ENCODE measurements at regions not wholly inside any gene's neighbourhood (a gene's known extent, or its start where the extent isn't known, plus 50 kb on each side); places are given as distances from the start of the nearest gene placed in this dataset.

- H3K9me3 ChIP-seq = no peaks in the 10 kb centered on the region
- H3K4me3 ChIP-seq = no peak overlapping the region
- no peak overlapping the region for H3K27ac ChIP-seq (replicated peaks in 1 of 4)
- DNase-seq (ENCODE audit: extremely low spot score) = no peak
- intact Hi-C loops (cut with DNase I) = no loop called here
- TF ChIP-seq CTCF (IDR thresholded peaks at IDR 0.05) (no peak), POLR2A (IDR thresholded peaks at IDR 0.05; ENCODE audit: low read depth) (no peak), EP300 (IDR thresholded peaks at IDR 0.05) (no peak), POLR2AphosphoS5 (IDR thresholded peaks at IDR 0.05) (no peak)
- H3K36me3 ChIP-seq = no peaks in the 10 kb centered on the region
- H3K27me3 ChIP-seq = no peaks in the 10 kb centered on the region
- 81% methylated on average over 5 of the region's 5 CpGs for WGBS
- H3K4me1 ChIP-seq = peaks cover 0 to 8% (median 2%) of the 10 kb centered on the region in 4 donors
Measured at GRCh38 chr6:164013480-164014208, 599.1 kb downstream of the QKI start.

- Histone ChIP-seq H3K27ac (replicated peaks in 1 of 4) (no peak overlapping the region), H3K4me1 (peaks cover 0 to 8% (median 2%) of the 10 kb centered on the region in 4 donors), H3K9me3 (no peaks in the 10 kb centered on the region), H3K27me3 (no peaks in the 10 kb centered on the region), H3K36me3 (no peaks in the 10 kb centered on the region), H3K4me3 (no peak overlapping the region)
- intact Hi-C loops (cut with DNase I) = no loop called here
- WGBS = 80% methylated on average over 2 of the region's 2 CpGs
- no peak for DNase-seq (ENCODE audit: extremely low spot score)
- no peak for TF ChIP-seq POLR2AphosphoS5 (IDR thresholded peaks at IDR 0.05)
- TF ChIP-seq CTCF (IDR thresholded peaks at IDR 0.05) = no peak
- no peak for TF ChIP-seq POLR2A (IDR thresholded peaks at IDR 0.05; ENCODE audit: low read depth)
- TF ChIP-seq EP300 (IDR thresholded peaks at IDR 0.05) = no peak
Measured at GRCh38 chr6:164011321-164011720, 596.8 kb downstream of the QKI start.

GRCh38 chr6:164010441-164011103 is 596.1 kb downstream of the QKI start:
- no peak overlapping the region for H3K27ac ChIP-seq (replicated peaks in 1 of 4)

DNA sequence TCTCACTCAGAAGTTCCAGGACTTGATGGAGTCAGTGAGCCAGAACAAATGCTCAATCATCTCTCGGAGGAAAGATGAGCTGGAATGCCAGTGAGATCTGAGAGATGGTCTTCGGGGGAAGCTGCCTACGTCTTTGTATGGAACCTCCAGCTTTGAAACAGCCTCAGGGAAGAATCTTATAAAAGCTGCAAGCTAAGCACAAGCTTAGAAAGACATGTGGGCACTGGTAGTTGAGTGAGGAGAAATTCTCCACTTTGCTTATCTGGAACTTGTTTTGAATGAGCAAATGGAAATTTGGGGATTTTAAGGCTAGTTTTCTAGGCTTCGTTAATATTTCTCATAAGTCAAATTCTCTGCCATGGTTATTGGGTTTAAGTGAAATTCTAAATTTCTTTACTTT is 594.4 kb downstream of the QKI start:
- WGBS = 82% methylated on average over 4 of the region's 4 CpGs
- Histone ChIP-seq H3K27me3 (no peaks in the 10 kb centered on the region), H3K4me3 (no peak overlapping the region), H3K27ac (replicated peaks in 1 of 4) (no peak overlapping the region), H3K36me3 (no peaks in the 10 kb centered on the region), H3K9me3 (no peaks in the 10 kb centered on the region), H3K4me1 (peaks cover 0 to 8% (median 2%) of the 10 kb centered on the region in 4 donors)
- TF ChIP-seq CTCF (IDR thresholded peaks at IDR 0.05) = no peak
- TF ChIP-seq POLR2A (IDR thresholded peaks at IDR 0.05; ENCODE audit: low read depth) = no peak
- intact Hi-C loops (cut with DNase I) = no loop called here
- no peak for DNase-seq (ENCODE audit: extremely low spot score)

More at GRCh38 chr6:164010441-164011103, 596.1 kb downstream of the QKI start:
- Histone ChIP-seq H3K27me3 (no peaks in the 10 kb centered on the region), H3K36me3 (no peaks in the 10 kb centered on the region), H3K4me1 (peaks cover 0 to 8% (median 2%) of the 10 kb centered on the region in 4 donors), H3K9me3 (no peaks in the 10 kb centered on the region), H3K4me3 (no peak overlapping the region)
- DNase-seq (ENCODE audit: extremely low spot score) = no peak
- no peak for TF ChIP-seq CTCF (IDR thresholded peaks at IDR 0.05)
- WGBS = 54% methylated on average over 6 of the region's 6 CpGs
- intact Hi-C loops (cut with DNase I) = no loop called here

Data from esophagus muscularis mucosa (tissue), 4 donors.